ENCODE measurements at regions not wholly inside any gene's neighbourhood (a gene's known extent, or its start where the extent isn't known, plus 50 kb on each side); places are given as distances from the start of the nearest gene placed in this dataset.
"Not testable (repeated sequence)": the region's sequence is repeated elsewhere in the genome, so short reads cannot be mapped to it uniquely, and the experiment has no call there.

GRCh38 chr7:12929476-12930140, 242.2 kb downstream of the ARL4A start:
- intact Hi-C loops (cut with micrococcal nuclease) = no loop called here
- no peak for ATAC-seq
- Mint-ChIP-seq H3K27me3 (peaks cover 0 to 7% (median 4%) of the 10 kb centered on the region in 5 donors), H3K36me3 (no peaks in the 10 kb centered on the region), H3K4me1 (no peaks in the 10 kb centered on the region), H3K27ac (no peak overlapping the region), H3K4me3 (no peak overlapping the region), H3K9me3 (no peaks in the 10 kb centered on the region)
- no peaks in the 10 kb centered on the region for H3K36me3 ChIP-seq (ENCODE audit: control insufficient read depth in 2 of 3, insufficient read depth in 3 of 3, low read length in 3 of 3)
- no peaks in the 10 kb centered on the region for H3K27me3 ChIP-seq (ENCODE audit: control insufficient read depth in 2 of 2, insufficient read depth in 2 of 2, low read length in 2 of 2)
- DNase-seq = no peak
- no peaks in the 10 kb centered on the region for H3K4me1 ChIP-seq (ENCODE audit: control insufficient read depth in 2 of 2, insufficient read depth in 2 of 2, low read length in 2 of 2)
- no peak overlapping the region for H3K27ac ChIP-seq (ENCODE audit: low read depth, low read length)
- POLR2A ChIA-PET = no interaction called here
- H3K4me3 ChIP-seq (ENCODE audit: low read length) = no peak overlapping the region
- CTCF ChIA-PET = interaction anchor here (0.6 kb wide), 1 partner anchor 1538 kb away, joined by 3 read pairs; no protein-coding TSS in a partner anchor
- H3K9me3 ChIP-seq (ENCODE audit: control insufficient read depth in 2 of 3, low read length in 3 of 3) = no peaks in the 10 kb centered on the region

GRCh38 chr7:12930534-12930933, 243.1 kb downstream of the ARL4A start:
- intact Hi-C loops (cut with micrococcal nuclease) = no loop called here

DNA sequence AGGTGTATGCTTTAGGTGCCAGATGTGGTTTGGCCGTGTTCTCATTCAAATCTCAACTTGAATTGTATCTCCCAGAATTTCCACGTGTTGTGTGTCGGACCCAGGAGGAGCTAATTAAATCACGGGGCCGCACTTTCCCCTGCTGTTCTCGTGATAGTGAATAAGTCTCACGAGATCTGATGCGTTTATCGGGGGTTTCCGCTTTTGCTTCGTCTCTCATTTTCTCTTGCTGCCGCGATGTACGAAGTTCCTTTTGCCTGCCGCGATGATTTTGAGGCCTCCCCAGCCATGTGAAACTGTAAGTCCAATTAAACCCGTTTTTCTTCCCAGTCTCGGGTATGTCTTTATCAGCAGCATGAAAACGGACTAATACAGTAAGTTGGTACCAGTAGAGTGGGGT, 244.0 kb downstream of the ARL4A start:
- H3K36me3 Mint-ChIP-seq; H3K9me3 ChIP-seq (ENCODE audit: control insufficient read depth in 2 of 3, low read length in 3 of 3); H3K9me3 Mint-ChIP-seq; intact Hi-C loops (cut with micrococcal nuclease); H3K27ac ChIP-seq (ENCODE audit: low read depth, low read length); H3K4me3 ChIP-seq (ENCODE audit: low read length); CTCF ChIA-PET; H3K27ac Mint-ChIP-seq; H3K36me3 ChIP-seq (ENCODE audit: control insufficient read depth in 2 of 3, insufficient read depth in 3 of 3, low read length in 3 of 3); H3K4me1 Mint-ChIP-seq; H3K27me3 ChIP-seq (ENCODE audit: control insufficient read depth in 2 of 2, insufficient read depth in 2 of 2, low read length in 2 of 2); H3K4me1 ChIP-seq (ENCODE audit: control insufficient read depth in 2 of 2, insufficient read depth in 2 of 2, low read length in 2 of 2); H3K4me3 Mint-ChIP-seq; ATAC-seq; DNase-seq; POLR2A ChIA-PET: not testable (repeated sequence)
- H3K27me3 Mint-ChIP-seq = peaks cover 0 to 11% (median 4%) of the 10 kb centered on the region in 5 donors

More at GRCh38 chr7:12930534-12930933, 243.1 kb downstream of the ARL4A start:
- no peaks in the 10 kb centered on the region for H3K36me3 Mint-ChIP-seq
- Histone ChIP-seq H3K9me3 (ENCODE audit: control insufficient read depth in 2 of 3, low read length in 3 of 3) (no peaks in the 10 kb centered on the region), H3K4me3 (ENCODE audit: low read length) (no peak overlapping the region), H3K36me3 (ENCODE audit: control insufficient read depth in 2 of 3, insufficient read depth in 3 of 3, low read length in 3 of 3) (no peaks in the 10 kb centered on the region), H3K27me3 (ENCODE audit: control insufficient read depth in 2 of 2, insufficient read depth in 2 of 2, low read length in 2 of 2) (no peaks in the 10 kb centered on the region), H3K4me1 (ENCODE audit: control insufficient read depth in 2 of 2, insufficient read depth in 2 of 2, low read length in 2 of 2) (no peaks in the 10 kb centered on the region), H3K27ac (ENCODE audit: low read depth, low read length) (no peak overlapping the region)
- ChIA-PET POLR2A (no interaction called here), CTCF (no interaction called here)
- ATAC-seq (no peak), DNase-seq (no peak)
- no peak overlapping the region for H3K27ac Mint-ChIP-seq
- no peaks in the 10 kb centered on the region for H3K4me1 Mint-ChIP-seq
- H3K4me3 Mint-ChIP-seq = no peak overlapping the region
- no peaks in the 10 kb centered on the region for H3K9me3 Mint-ChIP-seq
- peaks cover 0 to 7% (median 4%) of the 10 kb centered on the region in 5 donors for H3K27me3 Mint-ChIP-seq

DNA sequence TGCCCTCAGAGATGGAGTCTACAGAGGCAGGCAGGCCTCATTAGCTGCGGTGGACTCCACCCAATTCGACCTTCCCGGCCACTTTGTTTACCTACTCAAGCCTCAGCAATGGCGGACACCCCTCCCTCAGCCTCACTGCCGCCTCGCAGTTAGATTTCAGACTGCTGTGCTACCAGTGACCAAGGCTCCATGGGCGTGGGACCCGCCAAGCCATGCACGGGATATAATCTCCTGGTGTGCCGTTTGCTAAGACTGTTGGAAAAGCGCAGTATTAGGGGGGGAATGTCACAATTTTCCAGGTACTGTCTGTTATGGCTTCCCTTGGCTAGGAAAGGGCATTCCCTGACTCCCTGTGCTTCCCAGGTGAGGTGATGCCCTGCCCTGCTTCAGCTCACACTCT, 252.3 kb downstream of the ARL4A start:
- no peaks in the 10 kb centered on the region for H3K36me3 ChIP-seq (ENCODE audit: control insufficient read depth in 2 of 3, insufficient read depth in 3 of 3, low read length in 3 of 3)
- intact Hi-C loops (cut with micrococcal nuclease) = no loop called here
- Mint-ChIP-seq H3K4me3 (no peak overlapping the region), H3K9me3 (peaks cover 0 to 9% (median 2%) of the 10 kb centered on the region in 11 donors), H3K27ac (no peak overlapping the region), H3K36me3 (no peaks in the 10 kb centered on the region), H3K27me3 (peaks cover 0 to 14% (median 4%) of the 10 kb centered on the region in 5 donors), H3K4me1 (no peaks in the 10 kb centered on the region)
- H3K4me1 ChIP-seq (ENCODE audit: control insufficient read depth in 2 of 2, insufficient read depth in 2 of 2, low read length in 2 of 2) = no peaks in the 10 kb centered on the region
- ChIA-PET CTCF (no interaction called here), POLR2A (no interaction called here)
- ATAC-seq (no peak), DNase-seq (no peak)
- H3K4me3 ChIP-seq (ENCODE audit: low read length) = no peak overlapping the region
- H3K27ac ChIP-seq (ENCODE audit: low read depth, low read length) = no peak overlapping the region
- H3K27me3 ChIP-seq (ENCODE audit: control insufficient read depth in 2 of 2, insufficient read depth in 2 of 2, low read length in 2 of 2) = no peaks in the 10 kb centered on the region
- no peaks in the 10 kb centered on the region for H3K9me3 ChIP-seq (ENCODE audit: control insufficient read depth in 2 of 3, low read length in 3 of 3)

DNA sequence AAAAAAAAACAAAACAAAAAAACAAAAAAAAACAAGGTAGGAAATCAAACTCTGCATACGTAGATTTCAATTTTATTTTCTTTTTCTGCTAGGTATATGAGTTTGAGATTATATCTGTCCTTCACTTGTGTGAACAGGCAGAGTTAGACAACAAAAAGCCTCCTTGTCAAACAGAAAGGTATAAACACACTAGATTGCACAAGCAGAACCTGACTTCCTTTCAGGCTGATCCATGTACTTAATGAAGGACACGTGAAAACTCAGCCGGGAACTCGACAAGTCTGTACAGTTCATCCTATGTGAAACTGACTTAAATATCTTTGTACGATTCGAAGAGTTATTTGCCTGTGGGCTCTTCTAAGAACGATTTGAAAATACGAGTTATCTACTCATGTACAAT, 254.1 kb downstream of the ARL4A start:
- Histone ChIP-seq H3K36me3 (ENCODE audit: control insufficient read depth in 2 of 3, insufficient read depth in 3 of 3, low read length in 3 of 3) (no peaks in the 10 kb centered on the region), H3K27me3 (ENCODE audit: control insufficient read depth in 2 of 2, insufficient read depth in 2 of 2, low read length in 2 of 2) (no peaks in the 10 kb centered on the region), H3K9me3 (ENCODE audit: control insufficient read depth in 2 of 3, low read length in 3 of 3) (no peaks in the 10 kb centered on the region), H3K27ac (ENCODE audit: low read depth, low read length) (no peak overlapping the region), H3K4me1 (ENCODE audit: control insufficient read depth in 2 of 2, insufficient read depth in 2 of 2, low read length in 2 of 2) (no peaks in the 10 kb centered on the region), H3K4me3 (ENCODE audit: low read length) (no peak overlapping the region)
- no peaks in the 10 kb centered on the region for H3K4me1 Mint-ChIP-seq
- peaks cover 0 to 13% (median 4%) of the 10 kb centered on the region in 5 donors for H3K27me3 Mint-ChIP-seq
- H3K9me3 Mint-ChIP-seq = peaks cover 0 to 9% (median 2%) of the 10 kb centered on the region in 11 donors
- DNase-seq (no peak), ATAC-seq (no peak)
- ChIA-PET POLR2A (no interaction called here), CTCF (no interaction called here)
- no peak overlapping the region for H3K27ac Mint-ChIP-seq
- intact Hi-C loops (cut with micrococcal nuclease) = no loop called here
- H3K4me3 Mint-ChIP-seq = no peak overlapping the region
- no peaks in the 10 kb centered on the region for H3K36me3 Mint-ChIP-seq

DNA sequence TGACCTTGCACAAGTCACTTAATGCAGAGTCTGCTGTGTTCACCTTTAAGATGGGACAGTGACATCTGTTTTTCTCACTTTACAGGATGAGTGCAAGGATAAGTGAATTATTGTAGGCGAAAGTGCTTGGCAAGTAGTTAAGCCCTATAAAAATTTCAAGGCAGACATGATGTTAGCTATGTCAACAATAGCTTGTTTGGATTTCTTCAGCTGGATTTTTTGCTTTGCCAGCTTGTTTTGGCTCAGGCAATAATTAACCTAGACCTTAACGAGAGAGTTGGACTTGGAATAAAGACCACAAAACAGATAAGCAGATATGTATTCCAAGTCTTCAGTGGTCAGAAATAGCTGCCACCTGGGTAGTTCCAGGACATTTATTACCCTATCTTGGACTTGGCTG, 255.2 kb downstream of the ARL4A start:
- no peaks in the 10 kb centered on the region for H3K9me3 ChIP-seq (ENCODE audit: control insufficient read depth in 2 of 3, low read length in 3 of 3)
- Mint-ChIP-seq H3K27me3 (peaks cover 0 to 11% (median 4%) of the 10 kb centered on the region in 5 donors), H3K27ac (no peak overlapping the region), H3K4me1 (no peaks in the 10 kb centered on the region), H3K4me3 (no peak overlapping the region), H3K36me3 (no peaks in the 10 kb centered on the region), H3K9me3 (peaks cover 0 to 9% (median 0%) of the 10 kb centered on the region in 11 donors)
- intact Hi-C loops (cut with micrococcal nuclease) = no loop called here
- no peaks in the 10 kb centered on the region for H3K36me3 ChIP-seq (ENCODE audit: control insufficient read depth in 2 of 3, insufficient read depth in 3 of 3, low read length in 3 of 3)
- ChIA-PET CTCF (no interaction called here), POLR2A (no interaction called here)
- H3K4me3 ChIP-seq (ENCODE audit: low read length) = no peak overlapping the region
- no peaks in the 10 kb centered on the region for H3K4me1 ChIP-seq (ENCODE audit: control insufficient read depth in 2 of 2, insufficient read depth in 2 of 2, low read length in 2 of 2)
- H3K27me3 ChIP-seq (ENCODE audit: control insufficient read depth in 2 of 2, insufficient read depth in 2 of 2, low read length in 2 of 2) = no peaks in the 10 kb centered on the region
- no peak overlapping the region for H3K27ac ChIP-seq (ENCODE audit: low read depth, low read length)
- ATAC-seq (no peak), DNase-seq (no peak)

DNA sequence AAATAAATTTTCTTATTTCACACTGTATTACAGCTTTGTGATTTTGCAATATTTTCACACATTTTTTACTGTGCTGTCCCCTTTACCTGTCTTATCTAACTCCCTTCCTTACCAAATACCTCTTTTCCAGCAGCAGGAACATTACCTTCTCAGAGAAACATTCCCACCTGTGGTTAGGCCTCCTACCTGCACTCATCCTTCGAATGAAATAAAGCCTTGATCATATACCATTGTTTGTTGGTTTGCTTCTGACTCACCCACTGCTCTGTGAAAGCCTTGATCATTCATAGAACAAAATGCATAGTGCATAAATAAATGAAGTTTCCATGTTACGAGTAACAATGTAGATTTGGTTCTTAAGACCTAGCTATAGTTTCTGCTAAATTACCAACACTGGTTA, 256.3 kb downstream of the ARL4A start:
- CTCF ChIA-PET = no interaction called here
- Histone ChIP-seq H3K4me3 (ENCODE audit: low read length) (no peak overlapping the region), H3K36me3 (ENCODE audit: control insufficient read depth in 2 of 3, insufficient read depth in 3 of 3, low read length in 3 of 3) (no peaks in the 10 kb centered on the region), H3K27me3 (ENCODE audit: control insufficient read depth in 2 of 2, insufficient read depth in 2 of 2, low read length in 2 of 2) (no peaks in the 10 kb centered on the region), H3K4me1 (ENCODE audit: control insufficient read depth in 2 of 2, insufficient read depth in 2 of 2, low read length in 2 of 2) (no peaks in the 10 kb centered on the region), H3K9me3 (ENCODE audit: control insufficient read depth in 2 of 3, low read length in 3 of 3) (no peaks in the 10 kb centered on the region), H3K27ac (ENCODE audit: low read depth, low read length) (no peak overlapping the region)
- no peak overlapping the region for H3K27ac Mint-ChIP-seq
- POLR2A ChIA-PET = no interaction called here
- peaks cover 0 to 9% (median 0%) of the 10 kb centered on the region in 11 donors for H3K9me3 Mint-ChIP-seq
- no peaks in the 10 kb centered on the region for H3K36me3 Mint-ChIP-seq
- H3K4me1 Mint-ChIP-seq = no peaks in the 10 kb centered on the region
- H3K27me3 Mint-ChIP-seq = peaks cover 0 to 16% (median 4%) of the 10 kb centered on the region in 5 donors
- ATAC-seq (no peak), DNase-seq (no peak)
- no peak overlapping the region for H3K4me3 Mint-ChIP-seq
- intact Hi-C loops (cut with micrococcal nuclease) = no loop called here
